Vagina (tissue), 2 donors: ENCODE measurements at regions not wholly inside any gene's neighbourhood (a gene's known extent, or its start where the extent isn't known, plus 50 kb on each side); places are given as distances from the start of the nearest gene placed in this dataset.

Experiments used
- DNase-seq, 2 donors: peaks; one replicate each; pipeline ENCODE4 v3.0.0-alpha.2; 2017; ENCODE audit errors: extremely low spot score in 2 of 2
- H3K27ac ChIP-seq: fragments of 200-600 bp; sonication (generic); one replicate; pipeline ENCODE4 v1.5.1; 2019
- H3K27me3 ChIP-seq: fragments of 200-600 bp; sonication (generic); one replicate; pipeline ENCODE4 v1.5.1; 2019
- H3K36me3 ChIP-seq, 2 donors: fragments of 200-600 bp; sonication (generic); one replicate each; pipeline ENCODE4 v1.5.1; 2017 to 2019
- H3K4me1 ChIP-seq: fragments of 200-600 bp; sonication (generic); one replicate; pipeline ENCODE4 v1.5.1; 2019
- H3K4me3 ChIP-seq, 2 donors: fragments of 200-600 bp; sonication (generic); 1 replicate in 1 of 2; 2 replicates in 1 of 2; pipeline ENCODE4 v1.5.1; 2016 to 2019
- H3K9me3 ChIP-seq: fragments of 200-600 bp; sonication (generic); one replicate; pipeline ENCODE4 v1.5.1; 2019
- POLR2A ChIP-seq, 2 donors: fragments of 450-650 bp; IDR thresholded peaks; one replicate each; pipeline ENCODE4 v1.6.1; 2017; ENCODE audit warnings: antibody characterized with exemption in 2 of 2, mild to moderate bottlenecking in 2 of 2, moderate library complexity in 2 of 2
- POLR2AphosphoS5 ChIP-seq, 2 donors: sonication (generic); formaldehyde crosslinking; IDR thresholded peaks; one replicate each; pipeline ENCODE4 v1.9.0; 2017; ENCODE audit warnings: antibody characterized with exemption in 2 of 2, mild to moderate bottlenecking in 2 of 2, low read depth in 1 of 2; ENCODE audit not compliant: insufficient read depth in 1 of 2
- intact Hi-C: fragments of 100-400 bp; cut with DNase I; formaldehyde crosslinking; loops from one replicate; pipeline ENCODE4 v1.15.1; 2023
- TF ChIP-seq, protein P1 (sequence below), 3 experiments: fragments of 450-650 bp in 2 of 3; fragments of 200-600 bp in 1 of 3; sonication (generic) in 1 of 3; IDR thresholded peaks; one replicate each; pipeline ENCODE4 v1.5.1; 2017 to 2019; ENCODE audit warnings: antibody characterized with exemption in 3 of 3, mild to moderate bottlenecking in 2 of 3, moderate library complexity in 2 of 3

GRCh38 chr14:26839481-26839880, 241.6 kb upstream of the NOVA1 start:
- Histone ChIP-seq H3K27me3 (no peaks in the 10 kb centered on the region), H3K4me3 (no peak overlapping the region), H3K9me3 (no peaks in the 10 kb centered on the region), H3K36me3 (no peaks in the 10 kb centered on the region), H3K27ac (no peak overlapping the region), H3K4me1 (peaks cover 4% of the 10 kb centered on the region)
- no peak for DNase-seq
- no peak for TF ChIP-seq POLR2AphosphoS5 (IDR thresholded peaks at IDR 0.05; ENCODE audit: insufficient read depth in 1 of 2, low read depth in 1 of 2)
- no peak for TF ChIP-seq POLR2A (IDR thresholded peaks at IDR 0.05)
- TF ChIP-seq, protein P1, sequence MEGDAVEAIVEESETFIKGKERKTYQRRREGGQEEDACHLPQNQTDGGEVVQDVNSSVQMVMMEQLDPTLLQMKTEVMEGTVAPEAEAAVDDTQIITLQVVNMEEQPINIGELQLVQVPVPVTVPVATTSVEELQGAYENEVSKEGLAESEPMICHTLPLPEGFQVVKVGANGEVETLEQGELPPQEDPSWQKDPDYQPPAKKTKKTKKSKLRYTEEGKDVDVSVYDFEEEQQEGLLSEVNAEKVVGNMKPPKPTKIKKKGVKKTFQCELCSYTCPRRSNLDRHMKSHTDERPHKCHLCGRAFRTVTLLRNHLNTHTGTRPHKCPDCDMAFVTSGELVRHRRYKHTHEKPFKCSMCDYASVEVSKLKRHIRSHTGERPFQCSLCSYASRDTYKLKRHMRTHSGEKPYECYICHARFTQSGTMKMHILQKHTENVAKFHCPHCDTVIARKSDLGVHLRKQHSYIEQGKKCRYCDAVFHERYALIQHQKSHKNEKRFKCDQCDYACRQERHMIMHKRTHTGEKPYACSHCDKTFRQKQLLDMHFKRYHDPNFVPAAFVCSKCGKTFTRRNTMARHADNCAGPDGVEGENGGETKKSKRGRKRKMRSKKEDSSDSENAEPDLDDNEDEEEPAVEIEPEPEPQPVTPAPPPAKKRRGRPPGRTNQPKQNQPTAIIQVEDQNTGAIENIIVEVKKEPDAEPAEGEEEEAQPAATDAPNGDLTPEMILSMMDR (IDR thresholded peaks at IDR 0.05), result no peak
- intact Hi-C loops, result no loop called here

- no peaks in the 10 kb centered on the region for H3K36me3 ChIP-seq
- no peaks in the 10 kb centered on the region for H3K9me3 ChIP-seq
- H3K4me1 ChIP-seq, result peaks cover 4% of the 10 kb centered on the region
- TF ChIP-seq, protein P1 (IDR thresholded peaks at IDR 0.05), result no peak
- no peak for TF ChIP-seq POLR2A (IDR thresholded peaks at IDR 0.05)
- no peak for TF ChIP-seq POLR2AphosphoS5 (IDR thresholded peaks at IDR 0.05; ENCODE audit: insufficient read depth in 1 of 2, low read depth in 1 of 2)
- no peaks in the 10 kb centered on the region for H3K27me3 ChIP-seq
- DNase-seq, result no peak
- intact Hi-C loops, result no loop called here
- H3K27ac ChIP-seq, result peak overlapping the region; percentile 68
- H3K4me3 ChIP-seq, result no peak overlapping the region
These were observed 243.5 kb upstream of the NOVA1 start for GRCh38 chr14:26841326-26841725.

DNA sequence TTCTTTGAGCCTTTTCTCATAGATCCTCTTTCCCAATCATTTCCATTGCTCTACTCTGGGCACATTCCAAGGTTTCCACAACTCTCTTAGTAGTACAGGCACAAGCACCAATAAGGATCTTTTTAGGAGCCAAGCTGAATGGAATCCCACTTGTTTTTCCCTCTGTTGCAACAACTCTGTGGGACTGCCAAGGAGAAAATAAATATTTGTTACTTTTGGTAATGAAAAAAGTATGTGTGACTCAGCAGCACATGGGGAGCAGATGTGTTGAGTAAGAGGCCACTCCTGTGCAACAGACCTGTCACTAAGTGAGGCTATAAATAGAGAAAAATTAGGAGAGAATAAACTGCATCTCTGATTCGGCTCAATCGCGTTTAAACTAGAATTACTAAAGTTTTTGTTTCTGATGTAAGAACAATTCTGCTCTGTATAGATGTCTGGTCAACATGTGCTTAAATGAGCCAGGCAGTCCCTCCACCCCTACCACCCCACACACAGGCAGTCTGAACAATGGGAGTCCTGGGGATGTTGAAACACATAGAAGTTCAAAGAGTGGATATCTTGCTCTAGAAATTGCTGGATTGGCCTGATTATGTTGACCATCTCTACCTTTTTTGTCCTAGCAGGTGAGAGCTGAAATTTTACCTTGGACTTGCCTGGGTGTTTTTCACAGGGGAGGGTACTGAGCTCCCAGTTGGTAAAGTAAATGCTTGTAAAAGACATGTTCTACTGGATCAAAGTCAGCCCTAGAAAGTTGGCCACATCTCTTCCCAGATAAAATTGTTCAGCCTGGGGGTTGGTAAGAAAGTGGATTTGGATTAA, 244.3 kb upstream of the NOVA1 start:
- intact Hi-C loops, result no loop called here
- Histone ChIP-seq H3K27me3 (no peaks in the 10 kb centered on the region), H3K36me3 (no peaks in the 10 kb centered on the region), H3K4me1 (peaks cover 4% of the 10 kb centered on the region), H3K4me3 (no peak overlapping the region), H3K9me3 (no peaks in the 10 kb centered on the region), H3K27ac (peak overlapping the region; percentile 78)
- peak; percentile 45 to 91 for TF ChIP-seq POLR2AphosphoS5 (IDR thresholded peaks at IDR 0.05; ENCODE audit: insufficient read depth in 1 of 2, low read depth in 1 of 2)
- TF ChIP-seq, protein P1 (IDR thresholded peaks at IDR 0.05), result no peak
- DNase-seq, result peak in 1 of 2 donors; percentile 95

DNA sequence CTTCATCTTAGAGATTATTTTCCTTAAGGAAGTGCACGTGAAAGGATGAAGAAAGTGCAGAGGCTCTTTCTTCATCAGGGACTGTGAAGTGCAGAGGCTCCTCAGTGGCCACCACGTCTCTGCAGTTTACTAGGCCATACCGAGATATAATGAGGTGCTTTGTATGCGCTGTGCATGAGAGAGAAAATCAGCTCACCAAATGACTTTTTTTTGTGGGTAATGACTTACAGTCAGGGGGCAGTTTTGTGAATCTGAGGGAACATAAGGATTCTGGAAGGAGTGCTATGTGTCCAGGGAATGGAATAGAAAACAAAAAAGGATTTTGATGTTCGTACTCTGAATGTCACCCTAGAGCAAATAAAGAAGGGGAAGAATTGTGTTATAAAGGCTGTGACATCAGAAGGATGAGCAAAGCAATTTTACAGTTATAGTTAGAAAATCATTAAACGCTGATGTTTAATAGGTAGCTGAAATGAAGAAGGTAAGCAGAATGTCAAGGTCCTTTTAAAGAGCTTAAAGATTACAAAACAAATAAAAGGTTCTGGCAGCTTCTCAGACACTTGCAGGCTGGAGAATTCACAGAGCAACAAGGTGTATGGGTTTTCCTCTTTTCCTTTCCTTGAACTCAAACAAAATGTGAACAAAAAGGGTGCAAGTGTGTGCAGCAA, 247.5 kb upstream of the NOVA1 start:
- H3K4me3 ChIP-seq, result no peak overlapping the region
- H3K27ac ChIP-seq, result no peak overlapping the region
- TF ChIP-seq POLR2A (IDR thresholded peaks at IDR 0.05) (no peak), POLR2AphosphoS5 (IDR thresholded peaks at IDR 0.05; ENCODE audit: insufficient read depth in 1 of 2, low read depth in 1 of 2) (no peak)
- TF ChIP-seq, protein P1 (IDR thresholded peaks at IDR 0.05), result no peak
- DNase-seq, result no peak
- peaks cover 4% of the 10 kb centered on the region for H3K4me1 ChIP-seq
- H3K9me3 ChIP-seq, result no peaks in the 10 kb centered on the region
- intact Hi-C loops, result no loop called here
- no peaks in the 10 kb centered on the region for H3K36me3 ChIP-seq
- H3K27me3 ChIP-seq, result no peaks in the 10 kb centered on the region

- no peak overlapping the region for H3K4me3 ChIP-seq
- no peak overlapping the region for H3K27ac ChIP-seq
- DNase-seq, result no peak
- H3K36me3 ChIP-seq, result no peaks in the 10 kb centered on the region
- H3K9me3 ChIP-seq, result no peaks in the 10 kb centered on the region
- H3K4me1 ChIP-seq, result peaks cover 4% of the 10 kb centered on the region
- intact Hi-C loops, result no loop called here
- TF ChIP-seq, protein P1 (IDR thresholded peaks at IDR 0.05), result no peak
- TF ChIP-seq POLR2A (IDR thresholded peaks at IDR 0.05) (no peak), POLR2AphosphoS5 (IDR thresholded peaks at IDR 0.05; ENCODE audit: insufficient read depth in 1 of 2, low read depth in 1 of 2) (no peak)
- H3K27me3 ChIP-seq, result no peaks in the 10 kb centered on the region
These were observed 248.6 kb upstream of the NOVA1 start for GRCh38 chr14:26846388-26846787.
